ENCODE measurements at regions not wholly inside any gene's neighbourhood (a gene's known extent, or its start where the extent isn't known, plus 50 kb on each side); places are given as distances from the start of the nearest gene placed in this dataset.
A peak's percentile ranks its signal among the peaks of the same experiment; 100 is the strongest.

DNA sequence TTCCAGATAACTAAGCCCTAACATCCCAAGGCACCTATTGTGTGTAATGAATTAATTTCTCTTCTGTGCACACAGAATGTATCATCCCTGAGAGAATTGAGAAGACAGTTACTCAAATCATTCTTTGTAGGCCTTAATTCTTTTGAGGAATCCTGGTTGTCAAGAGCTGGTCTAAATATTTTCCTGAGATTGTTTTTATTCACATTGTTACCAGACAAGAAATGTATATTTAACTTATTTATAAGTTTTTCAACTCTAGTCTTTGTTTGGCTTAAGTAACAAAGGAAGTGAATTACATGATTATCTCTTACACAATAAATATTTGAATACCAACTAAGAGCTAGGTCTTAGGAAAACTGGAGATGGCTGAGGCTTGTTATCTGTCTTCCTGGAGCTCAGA lies 169.4 kb downstream of the DACT1 start:
- Mint-ChIP-seq H3K27ac (no peak overlapping the region), H3K4me3 (no peak overlapping the region), H3K4me1 (no peaks in the 10 kb centered on the region), H3K27me3 (peaks cover 6% of the 10 kb centered on the region), H3K9me3 (ENCODE audit: low read depth) (peaks cover 2% of the 10 kb centered on the region), H3K36me3 (ENCODE audit: low read depth) (no peaks in the 10 kb centered on the region)
- no peak for DNase-seq
- intact Hi-C loops (cut with DNase I, micrococcal nuclease), result no loop called here
- ATAC-seq, result no peak
- CTCF ChIA-PET, result interaction anchor here (0.6 to 0.8 kb wide), 2 partner anchors 11 to 271 kb away, joined by 3 read pairs; no protein-coding TSS in a partner anchor
- POLR2A ChIA-PET, result no interaction called here

GRCh38 chr14:58808828-58809227 lies 171.1 kb downstream of the DACT1 start:
- H3K27ac Mint-ChIP-seq, result no peak overlapping the region
- H3K4me3 Mint-ChIP-seq, result no peak overlapping the region
- DNase-seq (no peak), ATAC-seq (no peak)
- POLR2A ChIA-PET, result no interaction called here
- H3K4me1 Mint-ChIP-seq, result no peaks in the 10 kb centered on the region
- CTCF ChIA-PET, result no interaction called here
- no peaks in the 10 kb centered on the region for H3K36me3 Mint-ChIP-seq (ENCODE audit: low read depth)
- intact Hi-C loops (cut with DNase I, micrococcal nuclease), result no loop called here
- H3K27me3 Mint-ChIP-seq, result peaks cover 3% of the 10 kb centered on the region
- H3K9me3 Mint-ChIP-seq (ENCODE audit: low read depth), result no peaks in the 10 kb centered on the region

- peaks cover 3% of the 10 kb centered on the region for H3K27me3 Mint-ChIP-seq
- H3K27ac Mint-ChIP-seq, result no peak overlapping the region
- no peak for DNase-seq
- ChIA-PET POLR2A (no interaction called here), CTCF (no interaction called here)
- H3K4me3 Mint-ChIP-seq, result no peak overlapping the region
- intact Hi-C loops (cut with DNase I, micrococcal nuclease), result no loop called here
- no peaks in the 10 kb centered on the region for H3K9me3 Mint-ChIP-seq (ENCODE audit: low read depth)
- H3K36me3 Mint-ChIP-seq (ENCODE audit: low read depth), result no peaks in the 10 kb centered on the region
- no peaks in the 10 kb centered on the region for H3K4me1 Mint-ChIP-seq
- no peak for ATAC-seq
Observed at GRCh38 chr14:58809520-58809919, 171.8 kb downstream of the DACT1 start.

DNA sequence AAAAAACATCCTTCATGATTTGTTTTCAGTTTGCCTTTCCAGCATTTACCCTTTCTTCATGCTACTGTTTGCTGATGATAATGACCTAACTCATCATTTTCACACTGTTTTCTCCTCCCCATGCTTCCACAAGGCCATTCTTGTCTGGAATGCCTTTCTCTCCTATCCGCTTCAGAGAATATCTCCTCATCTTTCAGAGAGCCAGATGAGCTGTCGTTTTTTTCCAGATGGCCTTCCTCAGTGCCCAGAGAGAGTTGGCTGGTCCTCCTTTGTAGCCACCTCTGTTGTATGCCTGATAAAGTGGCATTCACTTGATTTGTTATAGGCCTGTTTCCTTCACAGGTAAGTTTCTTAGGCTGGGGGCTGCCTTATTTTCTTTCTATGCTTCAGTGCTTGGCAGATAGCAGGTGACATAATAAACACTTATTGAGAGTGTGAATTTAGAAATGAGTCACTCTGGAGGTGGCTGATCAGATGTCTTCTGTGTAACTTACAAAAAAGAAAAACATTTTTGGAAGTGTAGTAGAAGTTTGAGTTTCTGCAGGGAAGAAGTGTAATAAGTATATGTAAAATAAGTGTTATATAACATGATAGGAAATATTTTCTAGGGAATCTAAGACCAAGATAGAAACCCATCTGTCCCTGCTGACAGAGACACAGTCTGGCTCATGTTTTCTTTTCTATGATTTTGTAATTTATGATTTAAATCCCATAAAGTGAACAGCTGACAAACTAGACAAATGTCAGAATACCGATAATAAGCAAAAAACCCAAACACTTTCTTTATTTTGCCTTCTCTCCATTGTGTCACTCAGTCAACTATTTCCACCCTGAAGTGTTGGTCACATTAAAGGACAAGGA lies 174.5 kb downstream of the DACT1 start:
- no peak overlapping the region for H3K4me3 Mint-ChIP-seq
- DNase-seq (no peak), ATAC-seq (peak; percentile 61)
- no peak overlapping the region for H3K27ac Mint-ChIP-seq
- no peaks in the 10 kb centered on the region for H3K36me3 Mint-ChIP-seq (ENCODE audit: low read depth)
- peaks cover 3% of the 10 kb centered on the region for H3K27me3 Mint-ChIP-seq
- ChIA-PET CTCF (no interaction called here), POLR2A (no interaction called here)
- H3K9me3 Mint-ChIP-seq (ENCODE audit: low read depth), result no peaks in the 10 kb centered on the region
- intact Hi-C loops (cut with DNase I, micrococcal nuclease), result no loop called here
- no peaks in the 10 kb centered on the region for H3K4me1 Mint-ChIP-seq

DNA sequence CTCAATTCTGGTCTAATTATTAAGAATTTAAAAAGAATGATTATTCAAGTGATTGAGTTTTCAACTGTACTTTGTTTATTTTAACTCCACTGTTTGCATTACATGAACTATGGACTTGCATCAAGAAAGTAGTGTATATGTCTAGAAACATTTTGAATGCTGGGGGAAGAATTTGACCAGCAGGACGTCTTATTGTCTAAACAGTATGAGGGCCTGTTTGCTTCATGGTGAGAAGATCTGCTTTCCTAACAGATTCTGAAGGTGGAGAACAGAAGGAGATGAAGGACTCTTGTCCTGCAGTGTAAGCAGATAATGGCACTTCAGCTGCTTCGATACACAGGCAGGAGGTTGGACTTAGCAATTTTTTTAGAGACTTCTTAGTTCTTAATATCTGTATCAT lies 176.0 kb downstream of the DACT1 start:
- POLR2A ChIA-PET, result no interaction called here
- intact Hi-C loops (cut with DNase I, micrococcal nuclease), result no loop called here
- DNase-seq, result no peak
- Mint-ChIP-seq H3K27ac (no peak overlapping the region), H3K9me3 (ENCODE audit: low read depth) (no peaks in the 10 kb centered on the region), H3K36me3 (ENCODE audit: low read depth) (no peaks in the 10 kb centered on the region), H3K4me3 (no peak overlapping the region), H3K27me3 (peaks cover 3% of the 10 kb centered on the region), H3K4me1 (no peaks in the 10 kb centered on the region)
- CTCF ChIA-PET, result interaction anchor here (0.9 kb wide), 1 partner anchor 13 kb away, joined by 3 read pairs; no protein-coding TSS in a partner anchor
- no peak for ATAC-seq

- no peaks in the 10 kb centered on the region for H3K36me3 Mint-ChIP-seq (ENCODE audit: low read depth)
Observed at GRCh38 chr14:58814466-58814865, 176.7 kb downstream of the DACT1 start.

GRCh38 chr14:58815161-58815701 lies 177.5 kb downstream of the DACT1 start:
- DNase-seq (no peak), ATAC-seq (no peak)
- ChIA-PET POLR2A (no interaction called here), CTCF (no interaction called here)
- intact Hi-C loops (cut with DNase I, micrococcal nuclease), result no loop called here
- Mint-ChIP-seq H3K9me3 (ENCODE audit: low read depth) (no peaks in the 10 kb centered on the region), H3K4me3 (no peak overlapping the region), H3K4me1 (no peaks in the 10 kb centered on the region), H3K27ac (no peak overlapping the region), H3K36me3 (ENCODE audit: low read depth) (no peaks in the 10 kb centered on the region), H3K27me3 (no peaks in the 10 kb centered on the region)

More at GRCh38 chr14:58814466-58814865, 176.7 kb downstream of the DACT1 start:
- Mint-ChIP-seq H3K4me3 (no peak overlapping the region), H3K9me3 (ENCODE audit: low read depth) (no peaks in the 10 kb centered on the region), H3K27me3 (peaks cover 1% of the 10 kb centered on the region), H3K27ac (no peak overlapping the region), H3K4me1 (no peaks in the 10 kb centered on the region)
- no peak for ATAC-seq
- intact Hi-C loops (cut with DNase I, micrococcal nuclease), result no loop called here
- ChIA-PET CTCF (no interaction called here), POLR2A (no interaction called here)
- no peak for DNase-seq

DNA sequence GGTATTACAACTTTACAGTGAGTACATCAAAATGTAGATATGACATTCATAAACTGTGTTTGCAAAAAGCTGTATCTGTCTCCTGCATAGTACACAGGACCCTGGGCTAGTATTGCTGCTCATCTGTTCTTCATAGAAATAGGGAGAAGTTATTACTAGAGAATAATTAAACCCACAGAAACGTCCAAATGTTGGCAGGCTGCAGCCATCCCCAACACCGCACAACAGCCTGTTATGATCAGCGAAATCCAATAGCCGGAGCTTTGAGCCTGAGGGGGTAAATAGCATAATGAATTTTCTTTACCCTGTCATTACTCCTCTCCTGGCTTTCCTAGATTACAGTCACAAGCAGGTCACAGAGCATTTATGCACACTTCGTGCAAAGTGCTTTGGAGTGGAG lies 178.0 kb downstream of the DACT1 start:
- ATAC-seq (no peak), DNase-seq (no peak)
- Mint-ChIP-seq H3K4me1 (no peaks in the 10 kb centered on the region), H3K4me3 (no peak overlapping the region), H3K27ac (no peak overlapping the region), H3K9me3 (ENCODE audit: low read depth) (no peaks in the 10 kb centered on the region), H3K27me3 (no peaks in the 10 kb centered on the region), H3K36me3 (ENCODE audit: low read depth) (no peaks in the 10 kb centered on the region)
- intact Hi-C loops (cut with DNase I, micrococcal nuclease), result no loop called here
- POLR2A ChIA-PET, result no interaction called here
- CTCF ChIA-PET, result no interaction called here

- POLR2A ChIA-PET, result no interaction called here
Observed at GRCh38 chr14:58816416-58817115, 178.8 kb downstream of the DACT1 start.

GRCh38 chr14:58817846-58818245 lies 180.1 kb downstream of the DACT1 start:
- Mint-ChIP-seq H3K9me3 (ENCODE audit: low read depth) (no peaks in the 10 kb centered on the region), H3K27me3 (no peaks in the 10 kb centered on the region), H3K4me1 (no peaks in the 10 kb centered on the region), H3K4me3 (no peak overlapping the region), H3K36me3 (ENCODE audit: low read depth) (no peaks in the 10 kb centered on the region), H3K27ac (no peak overlapping the region)
- intact Hi-C loops (cut with DNase I, micrococcal nuclease), result no loop called here
- CTCF ChIA-PET, result interaction anchor here (1.2 to 2.7 kb wide), 2 partner anchors 9 to 11 kb away, joined by 3 to 11 read pairs; no protein-coding TSS in a partner anchor
- POLR2A ChIA-PET, result no interaction called here
- DNase-seq, result no peak
- ATAC-seq, result no peak

More at GRCh38 chr14:58816416-58817115, 178.8 kb downstream of the DACT1 start:
- no peak overlapping the region for H3K4me3 Mint-ChIP-seq
- no peaks in the 10 kb centered on the region for H3K4me1 Mint-ChIP-seq
- H3K27me3 Mint-ChIP-seq, result no peaks in the 10 kb centered on the region
- no peak overlapping the region for H3K27ac Mint-ChIP-seq
- DNase-seq (no peak), ATAC-seq (no peak)
- CTCF ChIA-PET, result interaction anchor here (0.6 to 2.7 kb wide), 3 partner anchors 10 to 84 kb away, joined by 3 to 11 read pairs (median 3); no protein-coding TSS in a partner anchor
- H3K9me3 Mint-ChIP-seq (ENCODE audit: low read depth), result no peaks in the 10 kb centered on the region
- intact Hi-C loops (cut with DNase I, micrococcal nuclease), result no loop called here
- no peaks in the 10 kb centered on the region for H3K36me3 Mint-ChIP-seq (ENCODE audit: low read depth)

- H3K27me3 Mint-ChIP-seq, result no peaks in the 10 kb centered on the region
- intact Hi-C loops (cut with DNase I, micrococcal nuclease), result no loop called here
- H3K36me3 Mint-ChIP-seq (ENCODE audit: low read depth), result no peaks in the 10 kb centered on the region
- no peak overlapping the region for H3K27ac Mint-ChIP-seq
- H3K4me3 Mint-ChIP-seq, result no peak overlapping the region
- no peaks in the 10 kb centered on the region for H3K9me3 Mint-ChIP-seq (ENCODE audit: low read depth)
- no peaks in the 10 kb centered on the region for H3K4me1 Mint-ChIP-seq
- POLR2A ChIA-PET, result no interaction called here
- CTCF ChIA-PET, result no interaction called here
- DNase-seq, result no peak
- no peak for ATAC-seq
Observed at GRCh38 chr14:58820032-58820431, 182.3 kb downstream of the DACT1 start.

- Mint-ChIP-seq H3K9me3 (ENCODE audit: low read depth) (no peaks in the 10 kb centered on the region), H3K4me3 (no peak overlapping the region), H3K4me1 (no peaks in the 10 kb centered on the region), H3K27ac (no peak overlapping the region), H3K27me3 (peaks cover 3% of the 10 kb centered on the region), H3K36me3 (ENCODE audit: low read depth) (no peaks in the 10 kb centered on the region)
- ChIA-PET POLR2A (no interaction called here), CTCF (interaction anchor here (0.6 kb wide), 1 partner anchor 257 kb away, joined by 3 read pairs; no protein-coding TSS in a partner anchor)
- intact Hi-C loops (cut with DNase I, micrococcal nuclease), result no loop called here
- ATAC-seq, result no peak
- no peak for DNase-seq
Observed at GRCh38 chr14:58821421-58821820, 183.7 kb downstream of the DACT1 start.
